GM19025 (cell line): ENCODE measurements at regions not wholly inside any gene's neighbourhood (a gene's known extent, or its start where the extent isn't known, plus 50 kb on each side); places are given as distances from the start of the nearest gene placed in this dataset.
"Not testable (repeated sequence)": the region's sequence is repeated elsewhere in the genome, so short reads cannot be mapped to it uniquely, and the experiment has no call there.

Source experiments
- ATAC-seq: cut with Tn5 transposase; IDR thresholded peaks from one replicate; pipeline ENCODE4 v1.9.1; 2021; ENCODE audit warnings: mild to moderate bottlenecking, low read depth, moderate library complexity; ENCODE audit not compliant: unreplicated experiment

DNA sequence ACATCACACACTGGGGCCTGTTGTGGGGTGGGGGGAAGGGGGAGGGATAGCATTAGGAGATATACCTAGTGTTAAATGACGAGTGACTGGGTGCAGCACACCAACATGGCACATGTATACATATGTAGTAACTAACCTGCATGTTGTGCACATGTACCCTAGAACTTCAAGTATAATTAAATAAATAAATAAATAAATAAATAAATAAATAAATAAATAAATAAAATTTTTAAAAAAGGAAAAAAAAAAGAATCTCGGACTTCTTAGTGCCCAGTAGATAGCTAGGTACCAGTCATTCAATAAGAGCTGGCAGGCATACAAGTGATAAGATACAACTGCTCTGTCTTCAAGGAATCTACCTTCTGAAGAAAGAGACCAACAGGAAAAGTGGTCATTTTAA lies 287.6 kb upstream of the PPARGC1A start:
- ATAC-seq = not testable (repeated sequence)

DNA sequence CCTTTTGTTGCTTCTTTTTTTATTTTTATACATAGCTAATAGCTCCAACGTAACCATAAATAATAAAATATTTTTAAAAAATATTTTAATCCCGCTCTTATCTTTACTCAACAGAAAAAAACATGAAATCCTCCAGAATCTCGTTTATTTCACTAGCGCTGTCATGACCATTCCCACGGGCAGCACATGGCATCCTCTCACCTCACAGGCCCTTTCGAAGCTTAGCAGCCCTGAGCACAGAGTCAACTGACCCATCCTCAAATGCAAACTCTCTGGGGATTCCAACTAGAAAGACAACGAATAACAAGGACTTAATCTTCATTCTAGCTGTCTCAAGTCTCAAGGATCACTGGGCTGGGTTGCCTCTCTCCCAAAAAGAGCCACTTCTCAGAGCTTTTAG lies 285.9 kb upstream of the PPARGC1A start:
- ATAC-seq = no peak

GRCh38 chr4:24174602-24175001 lies 284.8 kb upstream of the PPARGC1A start:
- no peak for ATAC-seq

- no peak for ATAC-seq
Measured at GRCh38 chr4:24172406-24172805, 282.6 kb upstream of the PPARGC1A start.

- no peak for ATAC-seq
Measured at GRCh38 chr4:24169956-24170355, 280.1 kb upstream of the PPARGC1A start.

- ATAC-seq = no peak
Measured at GRCh38 chr4:24168658-24169057, 278.8 kb upstream of the PPARGC1A start.

- no peak for ATAC-seq
Measured at GRCh38 chr4:24166501-24166900, 276.7 kb upstream of the PPARGC1A start.

DNA sequence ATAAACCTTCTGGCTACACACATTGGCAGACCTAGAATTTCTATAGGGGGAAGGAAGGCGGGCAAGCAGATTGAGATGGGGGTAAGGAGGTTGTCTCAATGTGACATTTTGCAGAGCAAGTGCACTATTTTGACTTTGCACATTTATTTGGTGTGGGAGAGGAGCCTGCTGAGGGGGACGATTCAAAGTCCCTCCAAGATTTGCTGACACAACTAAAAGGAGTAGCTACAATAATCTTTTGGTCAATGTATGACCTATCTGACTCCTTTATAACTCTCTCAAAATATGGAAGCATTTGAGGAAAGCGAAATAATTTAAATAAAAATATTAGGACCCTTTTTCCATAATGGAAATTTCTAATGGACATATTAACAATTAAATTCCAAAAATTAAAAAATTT lies 274.9 kb upstream of the PPARGC1A start:
- no peak for ATAC-seq

GRCh38 chr4:24164054-24164693 lies 274.3 kb upstream of the PPARGC1A start:
- no peak for ATAC-seq

- ATAC-seq = no peak
Measured at GRCh38 chr4:24163314-24163713, 273.5 kb upstream of the PPARGC1A start.

GRCh38 chr4:24160358-24160757 lies 270.5 kb upstream of the PPARGC1A start:
- ATAC-seq = no peak

DNA sequence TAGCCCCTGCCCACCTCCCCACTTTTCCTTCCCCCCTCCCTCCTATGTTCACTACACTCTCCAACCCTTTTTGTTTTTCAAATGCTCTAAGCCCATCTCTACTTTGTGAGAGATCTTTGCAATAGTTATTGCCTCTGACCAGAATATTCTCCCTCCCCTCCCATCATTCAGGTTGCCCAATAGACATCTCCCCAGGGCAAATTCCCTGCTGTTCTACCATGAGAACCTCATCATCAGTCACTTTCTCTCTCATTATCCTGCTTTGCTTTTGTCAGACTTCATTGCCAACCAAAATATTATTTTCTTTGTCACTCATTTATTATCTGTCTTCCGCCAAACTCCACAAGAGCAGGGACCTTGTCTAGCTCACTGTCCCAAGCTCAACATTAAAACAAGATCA lies 268.2 kb upstream of the PPARGC1A start:
- no peak for ATAC-seq

DNA sequence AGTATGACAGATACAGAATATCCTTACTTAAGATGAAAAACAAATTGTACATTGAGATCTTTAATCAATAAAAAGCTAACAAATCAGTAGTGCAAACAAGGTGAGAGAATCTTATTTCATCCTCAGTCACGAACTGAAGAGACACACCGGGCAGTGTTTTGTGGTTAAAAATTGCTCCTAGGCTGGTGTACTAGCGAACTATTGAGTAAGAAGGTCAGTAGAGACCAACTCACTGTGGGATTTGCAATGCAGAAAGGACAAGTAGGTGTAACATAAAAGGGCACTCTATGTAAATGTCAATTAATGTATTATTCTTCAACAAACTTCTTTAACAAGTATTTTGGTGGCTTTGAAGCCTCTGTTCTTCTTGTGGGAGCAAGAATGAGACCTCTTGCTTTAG lies 260.2 kb upstream of the PPARGC1A start:
- no peak for ATAC-seq

DNA sequence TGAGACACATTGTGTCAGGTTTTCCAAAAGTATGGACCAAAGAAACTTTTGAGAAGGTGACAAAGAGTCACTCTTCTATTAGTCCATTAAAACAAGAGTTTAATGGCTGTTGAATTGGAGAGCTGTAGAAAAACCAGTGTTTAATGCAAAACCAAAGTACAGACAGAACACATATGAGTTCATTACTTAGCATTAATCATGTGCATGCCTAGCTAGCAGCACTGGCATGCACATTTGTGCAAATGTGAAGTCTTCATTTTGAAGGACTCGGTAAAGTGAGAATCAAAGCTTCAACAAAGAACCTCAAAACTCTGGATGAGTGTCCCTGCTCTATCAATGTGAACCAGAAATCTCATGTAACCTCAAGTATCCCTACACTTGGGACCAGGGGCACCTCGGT lies 256.3 kb upstream of the PPARGC1A start:
- no peak for ATAC-seq

GRCh38 chr4:24145591-24145990 lies 255.7 kb upstream of the PPARGC1A start:
- no peak for ATAC-seq

- ATAC-seq = no peak
Measured at GRCh38 chr4:24144381-24144780, 254.5 kb upstream of the PPARGC1A start.

GRCh38 chr4:24143741-24144140 lies 253.9 kb upstream of the PPARGC1A start:
- no peak for ATAC-seq

GRCh38 chr4:24141836-24142235 lies 252.0 kb upstream of the PPARGC1A start:
- no peak for ATAC-seq

- no peak for ATAC-seq
Measured at GRCh38 chr4:24140892-24141291, 251.0 kb upstream of the PPARGC1A start.

- no peak for ATAC-seq
Measured at GRCh38 chr4:24137671-24138601, 248.1 kb upstream of the PPARGC1A start.

GRCh38 chr4:24131954-24132673 lies 242.3 kb upstream of the PPARGC1A start:
- ATAC-seq = no peak
